Omental fat pad (tissue), 3 donors: ENCODE measurements at regions not wholly inside any gene's neighbourhood (a gene's known extent, or its start where the extent isn't known, plus 50 kb on each side); places are given as distances from the start of the nearest gene placed in this dataset.

Experiments used
- ATAC-seq: fragments of 150-250 bp; one replicate; pipeline ENCODE4 v1.9.1; 2016; ENCODE audit warnings: mild to moderate bottlenecking, moderate library complexity; ENCODE audit not compliant: low FRiP score
- DNase-seq: peaks from one replicate; pipeline ENCODE4 v3.0.0-alpha.2; 2019; ENCODE audit warnings: low spot score
- TF ChIP-seq, protein P1 (sequence below), 3 donors: fragments of 450-650 bp; IDR thresholded peaks; one replicate each; pipeline ENCODE4 v1.5.1; 2016 to 2017; ENCODE audit warnings: antibody characterized with exemption in 3 of 3, mild to moderate bottlenecking in 3 of 3, moderate library complexity in 2 of 3

DNA sequence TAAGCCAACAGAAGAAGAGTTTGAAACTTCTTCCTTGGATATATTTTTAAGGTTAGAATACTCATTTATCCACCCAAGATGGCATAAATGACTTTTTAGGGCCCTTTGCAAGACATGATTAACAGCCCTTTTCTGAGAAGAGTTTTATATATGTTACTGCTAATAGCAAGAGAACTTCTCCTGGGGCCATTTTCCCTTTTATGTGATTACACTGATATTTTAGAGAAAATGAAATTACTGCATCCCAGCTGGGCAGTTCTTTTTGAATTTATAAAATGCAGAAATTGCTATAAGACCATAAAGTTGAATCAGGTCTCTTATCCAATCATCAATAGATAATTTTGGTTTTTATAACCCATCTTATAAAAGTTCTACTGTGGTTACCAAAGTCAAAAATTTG lies 161.3 kb upstream of the RFX3 start:
- ATAC-seq (no peak), DNase-seq (no peak)
- TF ChIP-seq, protein P1, sequence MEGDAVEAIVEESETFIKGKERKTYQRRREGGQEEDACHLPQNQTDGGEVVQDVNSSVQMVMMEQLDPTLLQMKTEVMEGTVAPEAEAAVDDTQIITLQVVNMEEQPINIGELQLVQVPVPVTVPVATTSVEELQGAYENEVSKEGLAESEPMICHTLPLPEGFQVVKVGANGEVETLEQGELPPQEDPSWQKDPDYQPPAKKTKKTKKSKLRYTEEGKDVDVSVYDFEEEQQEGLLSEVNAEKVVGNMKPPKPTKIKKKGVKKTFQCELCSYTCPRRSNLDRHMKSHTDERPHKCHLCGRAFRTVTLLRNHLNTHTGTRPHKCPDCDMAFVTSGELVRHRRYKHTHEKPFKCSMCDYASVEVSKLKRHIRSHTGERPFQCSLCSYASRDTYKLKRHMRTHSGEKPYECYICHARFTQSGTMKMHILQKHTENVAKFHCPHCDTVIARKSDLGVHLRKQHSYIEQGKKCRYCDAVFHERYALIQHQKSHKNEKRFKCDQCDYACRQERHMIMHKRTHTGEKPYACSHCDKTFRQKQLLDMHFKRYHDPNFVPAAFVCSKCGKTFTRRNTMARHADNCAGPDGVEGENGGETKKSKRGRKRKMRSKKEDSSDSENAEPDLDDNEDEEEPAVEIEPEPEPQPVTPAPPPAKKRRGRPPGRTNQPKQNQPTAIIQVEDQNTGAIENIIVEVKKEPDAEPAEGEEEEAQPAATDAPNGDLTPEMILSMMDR (IDR thresholded peaks at IDR 0.05) = no peak

DNA sequence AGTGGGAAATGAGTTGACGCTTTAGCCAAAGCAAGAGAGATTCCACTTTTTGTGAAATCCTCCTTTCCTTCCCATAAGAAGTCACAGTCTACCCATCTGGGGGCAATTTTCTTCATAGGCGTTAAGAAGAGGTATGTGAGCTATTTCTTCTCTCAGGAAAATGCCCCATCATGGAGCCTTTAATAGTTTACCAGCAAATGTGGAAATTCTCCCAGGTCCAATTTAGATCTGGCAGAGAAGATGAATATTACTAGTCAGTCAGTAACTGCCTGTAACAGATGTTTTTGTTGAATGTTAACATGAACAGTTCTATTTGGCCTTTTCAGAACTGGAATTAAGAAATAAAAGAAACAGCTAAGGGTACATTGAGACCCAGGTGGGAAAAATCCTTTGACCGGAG lies 156.4 kb upstream of the RFX3 start:
- ATAC-seq (no peak), DNase-seq (no peak)
- TF ChIP-seq, protein P1 (IDR thresholded peaks at IDR 0.05) = no peak

- TF ChIP-seq, protein P1 (IDR thresholded peaks at IDR 0.05) = no peak
- DNase-seq (no peak), ATAC-seq (no peak)
These were observed 151.7 kb upstream of the RFX3 start for GRCh38 chr9:3677541-3677940.

GRCh38 chr9:3676766-3677165 lies 151.0 kb upstream of the RFX3 start:
- no peak for DNase-seq
- ATAC-seq = no peak
- TF ChIP-seq, protein P1 (IDR thresholded peaks at IDR 0.05) = no peak

GRCh38 chr9:3675946-3676345 lies 150.1 kb upstream of the RFX3 start:
- no peak for ATAC-seq
- DNase-seq = no peak
- TF ChIP-seq, protein P1 (IDR thresholded peaks at IDR 0.05) = no peak

DNA sequence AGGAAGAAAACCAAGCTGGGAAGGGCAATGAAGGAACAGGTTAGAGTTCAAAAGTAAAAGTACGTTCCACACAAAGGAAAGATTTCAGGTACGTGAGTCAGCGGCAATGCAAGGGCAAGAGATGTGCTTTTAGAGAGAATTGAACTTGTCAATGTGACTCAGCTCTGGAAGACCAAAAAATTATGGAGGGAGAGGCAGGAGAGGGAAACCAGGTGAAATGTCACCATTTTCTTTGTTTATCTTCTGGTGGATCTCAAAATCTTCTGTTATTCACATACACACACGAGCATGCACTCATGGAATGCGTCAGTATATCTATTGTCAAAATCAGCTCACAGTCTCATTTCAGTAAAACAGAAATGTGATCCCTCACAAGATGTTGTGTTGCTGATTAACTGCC lies 148.8 kb upstream of the RFX3 start:
- DNase-seq = no peak
- TF ChIP-seq, protein P1 (IDR thresholded peaks at IDR 0.05) = no peak
- ATAC-seq = no peak

GRCh38 chr9:3672399-3672798 lies 146.6 kb upstream of the RFX3 start:
- no peak for ATAC-seq
- no peak for DNase-seq
- TF ChIP-seq, protein P1 (IDR thresholded peaks at IDR 0.05) = no peak
